Nephron progenitor cell (in vitro differentiated cells): ENCODE measurements at regions not wholly inside any gene's neighbourhood (a gene's known extent, or its start where the extent isn't known, plus 50 kb on each side); places are given as distances from the start of the nearest gene placed in this dataset.

Experiments used
- DNase-seq: peaks from one replicate; pipeline ENCODE4 v3.0.0; 2021
- H3K27ac Mint-ChIP-seq: 2 replicates; pipeline ENCODE4 v1.8.0; 2021; ENCODE audit warnings: mild to moderate bottlenecking, moderate library complexity, mixed read lengths
- H3K27me3 Mint-ChIP-seq: 2 replicates; pipeline ENCODE4 v1.8.0; 2021; ENCODE audit warnings: mild to moderate bottlenecking, low read depth, mixed read lengths; ENCODE audit not compliant: poor library complexity
- H3K36me3 Mint-ChIP-seq: 2 replicates; pipeline ENCODE4 v1.8.0; 2021; ENCODE audit warnings: low read depth, mixed read lengths
- H3K4me1 Mint-ChIP-seq: 2 replicates; pipeline ENCODE4 v1.8.0; 2021; ENCODE audit warnings: mixed read lengths
- H3K4me3 Mint-ChIP-seq: 2 replicates; pipeline ENCODE4 v1.8.0; 2021; ENCODE audit warnings: mild to moderate bottlenecking, moderate library complexity, mixed read lengths
- H3K9me3 Mint-ChIP-seq: 2 replicates; pipeline ENCODE4 v1.8.0; 2021; ENCODE audit warnings: mild to moderate bottlenecking, moderate library complexity, mixed read lengths
- TF ChIP-seq, protein P1 (sequence below): fragments of 200-600 bp; sonication (generic); IDR thresholded peaks from 2 replicates; pipeline ENCODE4 v1.5.0; 2021; ENCODE audit warnings: antibody characterized with exemption

DNA sequence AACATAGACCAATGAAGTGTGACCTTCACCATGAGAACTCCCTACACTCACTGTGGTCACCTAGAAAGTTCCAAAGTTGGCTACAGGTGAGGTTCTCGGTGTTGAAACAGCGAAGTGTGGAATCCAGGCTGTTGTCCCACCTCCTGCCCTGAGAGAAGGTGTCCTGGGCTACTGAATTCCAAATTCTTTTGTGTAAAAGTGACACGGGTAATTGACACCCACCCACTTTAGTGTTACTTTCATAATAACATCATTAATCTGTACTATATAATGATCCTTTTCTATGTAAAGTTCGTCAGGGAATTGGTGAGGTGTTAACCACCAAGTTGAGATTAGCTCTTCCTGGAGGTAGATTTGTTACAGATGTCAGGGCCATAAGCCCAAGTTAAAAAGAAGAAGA is 690.7 kb downstream of the RWDD3 start:
- TF ChIP-seq, protein P1, sequence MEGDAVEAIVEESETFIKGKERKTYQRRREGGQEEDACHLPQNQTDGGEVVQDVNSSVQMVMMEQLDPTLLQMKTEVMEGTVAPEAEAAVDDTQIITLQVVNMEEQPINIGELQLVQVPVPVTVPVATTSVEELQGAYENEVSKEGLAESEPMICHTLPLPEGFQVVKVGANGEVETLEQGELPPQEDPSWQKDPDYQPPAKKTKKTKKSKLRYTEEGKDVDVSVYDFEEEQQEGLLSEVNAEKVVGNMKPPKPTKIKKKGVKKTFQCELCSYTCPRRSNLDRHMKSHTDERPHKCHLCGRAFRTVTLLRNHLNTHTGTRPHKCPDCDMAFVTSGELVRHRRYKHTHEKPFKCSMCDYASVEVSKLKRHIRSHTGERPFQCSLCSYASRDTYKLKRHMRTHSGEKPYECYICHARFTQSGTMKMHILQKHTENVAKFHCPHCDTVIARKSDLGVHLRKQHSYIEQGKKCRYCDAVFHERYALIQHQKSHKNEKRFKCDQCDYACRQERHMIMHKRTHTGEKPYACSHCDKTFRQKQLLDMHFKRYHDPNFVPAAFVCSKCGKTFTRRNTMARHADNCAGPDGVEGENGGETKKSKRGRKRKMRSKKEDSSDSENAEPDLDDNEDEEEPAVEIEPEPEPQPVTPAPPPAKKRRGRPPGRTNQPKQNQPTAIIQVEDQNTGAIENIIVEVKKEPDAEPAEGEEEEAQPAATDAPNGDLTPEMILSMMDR: no peak
- Mint-ChIP-seq H3K9me3 (no peaks in the 10 kb centered on the region), H3K4me1 (peaks cover 9% of the 10 kb centered on the region), H3K36me3 (no peaks in the 10 kb centered on the region), H3K4me3 (no peak overlapping the region), H3K27me3 (no peaks in the 10 kb centered on the region), H3K27ac (no peak overlapping the region)
- DNase-seq: no peak

DNA sequence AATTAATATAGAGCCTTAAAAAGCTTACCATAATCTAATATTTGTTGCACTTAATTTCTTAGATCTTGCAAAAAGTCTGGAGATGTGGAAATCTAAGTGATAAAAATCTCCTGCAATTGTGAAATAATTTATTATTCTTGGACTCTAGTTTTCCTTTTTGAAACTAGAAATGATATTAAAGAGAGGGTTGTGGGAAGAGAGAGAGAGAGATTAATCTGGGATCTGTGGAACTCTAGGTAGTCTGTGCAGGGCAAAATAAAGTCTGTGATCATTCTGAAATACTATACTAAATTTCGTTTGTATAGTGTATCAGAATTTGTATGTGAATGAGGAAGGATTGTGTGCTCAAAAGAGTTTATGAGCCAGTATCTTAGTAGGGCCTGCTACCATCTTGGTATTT is 692.3 kb downstream of the RWDD3 start:
- TF ChIP-seq, protein P1: no peak
- DNase-seq: no peak
- Mint-ChIP-seq H3K9me3 (no peaks in the 10 kb centered on the region), H3K27me3 (no peaks in the 10 kb centered on the region), H3K27ac (no peak overlapping the region), H3K4me1 (peaks cover 13% of the 10 kb centered on the region), H3K4me3 (no peak overlapping the region), H3K36me3 (no peaks in the 10 kb centered on the region)

DNA sequence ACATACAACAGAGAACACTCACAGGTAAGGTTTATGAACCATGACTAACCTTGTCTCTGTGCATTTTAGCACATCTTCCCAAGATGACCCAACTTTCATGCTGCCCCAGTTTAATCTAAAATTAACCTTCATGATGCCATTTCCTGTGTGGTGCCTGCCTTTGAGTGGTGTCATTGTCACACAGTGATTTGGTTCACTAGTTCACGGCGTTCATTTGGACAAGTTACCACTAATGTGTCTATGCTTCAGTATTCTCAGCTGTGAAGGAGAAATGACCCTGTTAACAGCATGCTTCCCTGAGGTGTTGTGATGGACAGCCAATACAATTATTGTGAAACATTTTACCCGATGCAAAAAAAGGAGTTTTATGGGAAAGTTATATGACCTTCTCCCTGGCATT is 693.1 kb downstream of the RWDD3 start:
- no peaks in the 10 kb centered on the region for H3K36me3 Mint-ChIP-seq
- H3K9me3 Mint-ChIP-seq: no peaks in the 10 kb centered on the region
- no peak overlapping the region for H3K4me3 Mint-ChIP-seq
- TF ChIP-seq, protein P1: no peak
- no peak for DNase-seq
- H3K27ac Mint-ChIP-seq: no peak overlapping the region
- no peaks in the 10 kb centered on the region for H3K27me3 Mint-ChIP-seq
- peaks cover 13% of the 10 kb centered on the region for H3K4me1 Mint-ChIP-seq

DNA sequence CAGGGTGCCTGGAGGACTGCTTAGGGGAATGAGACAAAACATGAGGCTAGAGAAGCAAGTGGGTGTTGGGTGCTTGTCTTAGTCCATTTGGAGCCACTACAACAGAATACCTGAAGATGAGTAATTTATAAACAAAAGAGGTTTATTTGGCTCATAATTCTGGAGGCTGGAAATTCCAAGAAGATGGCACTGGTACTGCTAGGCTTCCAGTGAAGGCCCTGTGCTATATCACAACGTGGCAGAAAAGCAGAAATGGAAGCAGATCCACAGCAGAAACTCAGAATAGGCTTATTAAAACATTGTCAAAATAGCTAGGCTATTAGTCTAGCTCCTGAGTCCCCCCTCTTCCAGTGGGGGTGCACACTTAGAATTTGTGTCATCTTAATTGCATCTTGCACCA is 701.7 kb downstream of the RWDD3 start:
- Mint-ChIP-seq H3K27me3 (peaks cover 3% of the 10 kb centered on the region), H3K9me3 (no peaks in the 10 kb centered on the region), H3K4me3 (no peak overlapping the region), H3K27ac (no peak overlapping the region), H3K4me1 (peaks cover 4% of the 10 kb centered on the region), H3K36me3 (no peaks in the 10 kb centered on the region)
- DNase-seq: no peak
- TF ChIP-seq, protein P1: no peak

DNA sequence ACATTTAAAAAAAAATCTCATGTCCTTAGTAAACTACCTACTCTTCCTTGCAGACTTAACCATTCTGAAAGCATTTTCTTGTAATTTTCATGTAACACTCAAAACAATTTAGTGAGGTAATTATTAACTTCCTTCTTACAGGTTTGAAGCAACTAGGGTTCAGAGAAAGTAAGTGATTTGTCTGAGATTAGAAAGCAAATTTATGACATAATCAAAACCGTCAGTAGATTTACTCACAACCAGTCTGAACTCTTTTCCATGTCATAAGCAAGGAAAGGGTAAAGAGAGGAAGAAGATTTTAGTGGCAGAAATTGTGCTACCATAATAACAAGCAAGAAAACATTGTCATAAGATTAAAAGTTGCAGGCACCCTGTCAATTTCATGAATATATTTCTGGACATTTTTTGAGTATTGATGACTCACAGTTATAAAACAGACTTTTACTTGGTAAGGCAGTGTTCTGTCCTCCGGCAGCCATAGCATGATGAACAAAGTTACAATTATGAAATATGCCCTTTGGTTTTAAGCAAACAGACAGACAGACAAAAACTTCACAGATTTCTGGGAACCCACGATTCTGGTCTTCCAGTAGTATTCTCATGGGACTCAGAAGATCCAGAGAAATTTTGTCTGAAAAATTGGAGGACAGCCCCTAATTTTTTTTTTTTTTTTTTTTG is 707.2 kb downstream of the RWDD3 start:
- H3K27ac Mint-ChIP-seq: no peak overlapping the region
- no peaks in the 10 kb centered on the region for H3K9me3 Mint-ChIP-seq
- peaks cover 2% of the 10 kb centered on the region for H3K27me3 Mint-ChIP-seq
- no peaks in the 10 kb centered on the region for H3K36me3 Mint-ChIP-seq
- no peaks in the 10 kb centered on the region for H3K4me1 Mint-ChIP-seq
- DNase-seq: no peak
- TF ChIP-seq, protein P1: no peak
- H3K4me3 Mint-ChIP-seq: no peak overlapping the region

DNA sequence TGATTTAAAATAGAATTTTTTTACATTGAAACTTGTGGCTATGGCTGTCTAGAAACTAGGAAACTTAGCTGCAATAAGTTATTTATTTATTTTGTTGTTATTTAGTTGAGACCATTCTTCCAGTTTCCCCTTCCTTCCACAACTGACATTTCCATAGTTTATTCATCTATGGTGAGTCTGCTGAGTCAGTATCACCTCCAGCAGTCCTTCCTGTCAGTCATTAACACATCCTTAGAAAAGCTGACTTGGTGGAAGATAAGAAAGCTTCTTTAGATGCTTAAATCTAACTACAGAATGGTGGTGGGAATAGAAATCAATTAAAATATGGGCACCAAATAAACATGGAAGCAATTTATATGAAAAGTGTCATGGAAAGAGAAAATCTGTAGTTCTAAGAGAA is 714.0 kb downstream of the RWDD3 start:
- peaks cover 12% of the 10 kb centered on the region for H3K4me1 Mint-ChIP-seq
- TF ChIP-seq, protein P1: no peak
- H3K9me3 Mint-ChIP-seq: no peaks in the 10 kb centered on the region
- H3K27me3 Mint-ChIP-seq: no peaks in the 10 kb centered on the region
- H3K4me3 Mint-ChIP-seq: no peak overlapping the region
- H3K27ac Mint-ChIP-seq: no peak overlapping the region
- no peaks in the 10 kb centered on the region for H3K36me3 Mint-ChIP-seq
- DNase-seq: no peak
